ENCODE measurements at regions not wholly inside any gene's neighbourhood (a gene's known extent, or its start where the extent isn't known, plus 50 kb on each side); places are given as distances from the start of the nearest gene placed in this dataset.
"Not testable (repeated sequence)": the region's sequence is repeated elsewhere in the genome, so short reads cannot be mapped to it uniquely, and the experiment has no call there.

- no peak for DNase-seq (ENCODE audit: low read depth, low spot score)
These were observed 222.4 kb downstream of the ANTXR2 start for GRCh38 chr4:79850626-79851025.

- no peak for DNase-seq (ENCODE audit: low read depth, low spot score)
These were observed 224.7 kb downstream of the ANTXR2 start for GRCh38 chr4:79848329-79848728.

- no peak for DNase-seq (ENCODE audit: low read depth, low spot score)
These were observed 225.6 kb downstream of the ANTXR2 start for GRCh38 chr4:79847411-79847810.

GRCh38 chr4:79842162-79842561 lies 230.9 kb downstream of the ANTXR2 start:
- no peak for DNase-seq (ENCODE audit: low read depth, low spot score)

- no peak for DNase-seq (ENCODE audit: low read depth, low spot score)
These were observed 239.2 kb downstream of the ANTXR2 start for GRCh38 chr4:79833857-79834256.

GRCh38 chr4:79831701-79832514 lies 241.1 kb downstream of the ANTXR2 start:
- DNase-seq (ENCODE audit: low read depth, low spot score) = no peak

GRCh38 chr4:79831119-79831528 lies 241.9 kb downstream of the ANTXR2 start:
- DNase-seq (ENCODE audit: low read depth, low spot score) = no peak

GRCh38 chr4:79827283-79827682 lies 245.7 kb downstream of the ANTXR2 start:
- DNase-seq (ENCODE audit: low read depth, low spot score) = no peak

GRCh38 chr4:79823148-79823763 lies 249.8 kb downstream of the ANTXR2 start:
- no peak for DNase-seq (ENCODE audit: low read depth, low spot score)

GRCh38 chr4:79820427-79820826 lies 252.6 kb downstream of the ANTXR2 start:
- no peak for DNase-seq (ENCODE audit: low read depth, low spot score)

- DNase-seq (ENCODE audit: low read depth, low spot score) = not testable (repeated sequence)
These were observed 265.1 kb downstream of the ANTXR2 start for GRCh38 chr4:79807933-79808332.

- no peak for DNase-seq (ENCODE audit: low read depth, low spot score)
These were observed 275.0 kb downstream of the ANTXR2 start for GRCh38 chr4:79798047-79798446.

- no peak for DNase-seq (ENCODE audit: low read depth, low spot score)
These were observed 276.1 kb downstream of the ANTXR2 start for GRCh38 chr4:79796948-79797347.

GRCh38 chr4:79788884-79789283 lies 284.1 kb downstream of the ANTXR2 start:
- no peak for DNase-seq (ENCODE audit: low read depth, low spot score)

- DNase-seq (ENCODE audit: low read depth, low spot score) = no peak
These were observed 292.9 kb downstream of the ANTXR2 start for GRCh38 chr4:79780129-79780528.

GRCh38 chr4:79772510-79772909 lies 300.5 kb downstream of the ANTXR2 start:
- DNase-seq (ENCODE audit: low read depth, low spot score) = no peak

GRCh38 chr4:79764120-79764519 lies 308.9 kb downstream of the ANTXR2 start:
- DNase-seq (ENCODE audit: low read depth, low spot score) = no peak

- DNase-seq (ENCODE audit: low read depth, low spot score) = no peak
These were observed 309.4 kb downstream of the ANTXR2 start for GRCh38 chr4:79763486-79764075.

GRCh38 chr4:79759793-79760192 lies 313.2 kb downstream of the ANTXR2 start:
- DNase-seq (ENCODE audit: low read depth, low spot score) = no peak

GRCh38 chr4:79757600-79757999 lies 315.4 kb downstream of the ANTXR2 start:
- no peak for DNase-seq (ENCODE audit: low read depth, low spot score)

GRCh38 chr4:79756140-79756895 lies 316.7 kb downstream of the ANTXR2 start:
- DNase-seq (ENCODE audit: low read depth, low spot score) = no peak

- DNase-seq (ENCODE audit: low read depth, low spot score) = no peak
These were observed 324.2 kb downstream of the ANTXR2 start for GRCh38 chr4:79748835-79749234.
